ENCODE measurements at regions not wholly inside any gene's neighbourhood (a gene's known extent, or its start where the extent isn't known, plus 50 kb on each side); places are given as distances from the start of the nearest gene placed in this dataset.

DNA sequence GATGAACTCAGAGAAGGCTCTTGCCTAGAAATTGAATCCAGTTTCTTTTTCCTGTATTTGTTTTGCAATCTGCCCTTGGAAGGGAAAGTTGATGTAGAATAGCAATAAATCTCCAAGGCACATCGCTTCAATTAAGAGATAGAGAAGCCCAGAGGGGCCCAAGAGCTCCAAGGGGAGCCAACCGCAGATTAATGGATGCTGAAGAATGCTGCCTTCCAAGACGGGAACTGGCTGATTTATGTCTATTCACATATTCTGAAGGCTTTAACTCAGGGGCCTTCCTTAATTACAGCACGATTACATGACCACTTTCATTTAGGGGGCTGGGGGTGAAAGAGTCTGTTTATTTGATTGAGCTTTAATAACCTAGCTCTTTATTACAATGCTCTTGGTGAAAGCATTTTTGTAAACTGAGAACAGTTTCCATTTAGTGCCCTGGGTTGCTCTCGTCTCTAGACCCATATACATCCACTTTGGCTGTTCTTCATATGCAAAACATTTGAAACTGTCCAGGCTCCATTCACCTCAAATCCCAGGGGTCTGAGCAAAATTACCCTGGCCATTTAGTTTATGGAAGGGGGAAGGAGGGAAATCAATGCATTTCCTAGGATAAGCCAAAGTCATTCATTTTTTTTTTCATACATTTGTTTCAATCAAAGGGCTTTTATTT is 87.4 kb upstream of the CLDN14 start:
- peaks cover 18% of the 10 kb centered on the region for H3K27me3 Mint-ChIP-seq
- H3K4me1 Mint-ChIP-seq, result no peaks in the 10 kb centered on the region
- no peak overlapping the region for H3K4me3 Mint-ChIP-seq
- no peak for ATAC-seq (replicated peaks)
- no peaks in the 10 kb centered on the region for H3K36me3 Mint-ChIP-seq (ENCODE audit: low read depth)
- H3K9me3 Mint-ChIP-seq, result no peaks in the 10 kb centered on the region
- H3K27ac Mint-ChIP-seq, result no peak overlapping the region

DNA sequence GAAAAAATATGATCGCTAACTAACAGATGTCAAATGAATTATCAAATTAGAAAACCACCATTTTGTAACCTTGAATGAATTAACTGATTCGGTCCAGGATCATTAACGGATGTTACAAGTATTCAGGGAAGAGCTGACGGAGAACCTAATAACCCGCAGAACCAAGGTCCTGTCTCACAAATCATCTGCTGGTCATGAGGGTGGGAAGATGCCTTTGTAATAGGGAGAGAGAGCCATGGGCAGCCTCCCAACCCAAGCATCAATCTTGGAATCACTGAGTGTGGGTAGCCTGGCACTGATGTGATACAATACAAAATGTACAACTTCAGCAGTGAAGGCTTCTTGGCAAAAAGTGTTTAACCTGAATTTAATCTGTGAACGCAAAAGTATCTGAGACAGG is 89.6 kb upstream of the CLDN14 start:
- Mint-ChIP-seq H3K4me1 (no peaks in the 10 kb centered on the region), H3K36me3 (ENCODE audit: low read depth) (no peaks in the 10 kb centered on the region), H3K27me3 (peaks cover 15% of the 10 kb centered on the region), H3K9me3 (no peaks in the 10 kb centered on the region), H3K27ac (no peak overlapping the region), H3K4me3 (no peak overlapping the region)
- no peak for ATAC-seq (replicated peaks)

DNA sequence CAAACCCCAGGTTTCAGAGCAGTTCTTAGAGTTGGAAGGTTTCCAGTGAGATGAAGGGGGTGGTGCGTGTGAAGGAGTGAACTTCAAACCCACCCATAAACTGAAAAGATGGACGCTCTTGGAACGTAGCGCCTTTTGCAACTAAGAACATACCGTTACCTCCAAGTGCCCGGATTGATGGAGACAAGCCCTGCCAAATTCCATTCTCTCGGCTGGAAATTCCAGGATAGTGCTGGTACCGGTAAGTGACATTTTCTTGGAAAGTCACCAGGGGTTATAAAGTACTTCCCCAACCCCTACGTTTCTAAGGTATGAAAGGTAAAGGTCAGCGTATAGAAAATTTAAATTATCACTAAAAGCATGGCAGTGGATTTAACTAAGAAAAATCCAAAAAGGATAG is 91.6 kb upstream of the CLDN14 start:
- H3K4me3 Mint-ChIP-seq, result no peak overlapping the region
- H3K36me3 Mint-ChIP-seq (ENCODE audit: low read depth), result no peaks in the 10 kb centered on the region
- no peak for ATAC-seq (replicated peaks)
- H3K4me1 Mint-ChIP-seq, result no peaks in the 10 kb centered on the region
- no peaks in the 10 kb centered on the region for H3K9me3 Mint-ChIP-seq
- H3K27ac Mint-ChIP-seq, result no peak overlapping the region
- H3K27me3 Mint-ChIP-seq, result peaks cover 15% of the 10 kb centered on the region

DNA sequence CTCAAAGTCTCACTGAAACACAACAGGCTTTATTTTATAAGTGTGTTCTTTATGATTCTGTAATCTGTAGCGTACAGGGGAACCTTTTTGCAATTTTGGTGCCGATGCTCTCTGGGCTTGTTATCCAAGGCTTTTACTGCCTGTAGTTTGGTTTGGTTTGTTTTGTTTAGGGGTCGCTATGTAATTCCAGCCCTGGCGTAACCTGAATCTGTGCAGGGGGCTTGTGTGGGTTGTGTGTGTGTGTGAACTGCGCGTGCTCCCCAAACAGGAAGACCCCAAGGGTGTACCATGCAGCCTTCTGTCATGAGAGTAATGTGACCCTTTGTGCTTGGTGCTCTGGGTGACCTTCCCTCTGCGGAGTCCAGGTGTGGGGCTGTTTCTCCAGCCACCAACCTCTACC is 92.1 kb upstream of the CLDN14 start:
- H3K4me1 Mint-ChIP-seq, result no peaks in the 10 kb centered on the region
- ATAC-seq (replicated peaks), result no peak
- H3K27ac Mint-ChIP-seq, result no peak overlapping the region
- H3K4me3 Mint-ChIP-seq, result no peak overlapping the region
- H3K9me3 Mint-ChIP-seq, result no peaks in the 10 kb centered on the region
- peaks cover 15% of the 10 kb centered on the region for H3K27me3 Mint-ChIP-seq
- no peaks in the 10 kb centered on the region for H3K36me3 Mint-ChIP-seq (ENCODE audit: low read depth)

DNA sequence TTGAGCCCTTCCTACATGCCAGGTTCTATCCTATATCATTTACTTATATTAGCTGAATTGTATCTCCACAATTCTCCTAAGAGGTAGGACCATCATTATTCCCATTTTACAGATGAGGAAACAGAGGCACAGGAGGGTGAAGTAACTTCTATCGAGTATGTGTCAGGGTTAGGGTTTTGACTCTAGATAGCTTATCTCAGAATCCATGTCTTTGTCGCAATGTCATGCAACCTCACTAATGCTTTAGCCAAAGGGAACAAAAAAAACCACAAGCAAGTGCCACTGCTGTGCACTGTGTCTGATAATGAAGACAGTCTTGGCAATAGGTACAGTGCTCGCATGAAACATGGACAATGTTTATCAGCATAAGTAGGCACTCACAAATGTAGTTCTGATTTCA is 95.4 kb upstream of the CLDN14 start:
- Mint-ChIP-seq H3K4me1 (no peaks in the 10 kb centered on the region), H3K36me3 (ENCODE audit: low read depth) (no peaks in the 10 kb centered on the region), H3K9me3 (no peaks in the 10 kb centered on the region), H3K27me3 (peaks cover 3% of the 10 kb centered on the region), H3K27ac (no peak overlapping the region), H3K4me3 (no peak overlapping the region)
- ATAC-seq (replicated peaks), result no peak

DNA sequence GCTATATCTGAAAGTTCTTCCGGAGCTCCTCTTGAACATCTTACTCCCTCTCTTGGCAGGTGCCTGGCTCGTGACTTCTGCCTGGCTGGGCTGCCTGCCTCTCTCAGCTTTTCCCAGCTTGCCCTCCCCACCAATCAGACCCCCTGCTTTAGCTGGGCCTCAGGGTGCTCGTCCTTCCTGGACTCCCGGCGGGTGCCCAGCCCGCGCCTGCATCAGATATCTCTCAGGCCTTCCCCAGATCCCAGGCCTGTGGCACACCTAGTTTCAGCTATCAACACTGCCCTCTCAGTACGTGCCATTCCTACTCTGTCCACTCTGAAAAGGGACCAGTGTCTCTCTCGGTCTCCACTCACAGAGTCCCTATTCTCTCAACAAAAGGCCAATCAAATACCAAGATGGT is 96.5 kb upstream of the CLDN14 start:
- H3K27ac Mint-ChIP-seq, result no peak overlapping the region
- H3K9me3 Mint-ChIP-seq, result no peaks in the 10 kb centered on the region
- no peaks in the 10 kb centered on the region for H3K36me3 Mint-ChIP-seq (ENCODE audit: low read depth)
- H3K4me1 Mint-ChIP-seq, result no peaks in the 10 kb centered on the region
- H3K4me3 Mint-ChIP-seq, result no peak overlapping the region
- ATAC-seq (replicated peaks), result no peak
- peaks cover 7% of the 10 kb centered on the region for H3K27me3 Mint-ChIP-seq

DNA sequence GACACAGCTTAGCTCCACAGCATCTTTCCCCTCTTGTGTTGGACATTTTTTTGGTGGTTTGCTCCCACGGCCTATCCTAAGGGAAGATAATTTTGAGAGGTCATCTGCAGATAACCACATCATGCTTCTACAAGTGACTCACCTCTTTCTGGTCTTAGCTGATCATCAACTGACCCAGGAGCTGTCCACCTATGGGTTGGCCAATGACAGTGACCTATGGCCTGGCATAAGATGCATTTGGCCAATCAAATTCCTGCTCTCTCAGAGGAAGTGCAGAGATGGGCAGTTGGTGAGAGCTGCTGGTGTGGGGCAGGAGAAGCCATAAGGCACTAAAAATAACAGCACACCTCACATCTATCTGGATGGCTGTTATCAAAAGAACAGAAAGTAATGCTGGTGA is 100.0 kb upstream of the CLDN14 start:
- no peak overlapping the region for H3K27ac Mint-ChIP-seq

DNA sequence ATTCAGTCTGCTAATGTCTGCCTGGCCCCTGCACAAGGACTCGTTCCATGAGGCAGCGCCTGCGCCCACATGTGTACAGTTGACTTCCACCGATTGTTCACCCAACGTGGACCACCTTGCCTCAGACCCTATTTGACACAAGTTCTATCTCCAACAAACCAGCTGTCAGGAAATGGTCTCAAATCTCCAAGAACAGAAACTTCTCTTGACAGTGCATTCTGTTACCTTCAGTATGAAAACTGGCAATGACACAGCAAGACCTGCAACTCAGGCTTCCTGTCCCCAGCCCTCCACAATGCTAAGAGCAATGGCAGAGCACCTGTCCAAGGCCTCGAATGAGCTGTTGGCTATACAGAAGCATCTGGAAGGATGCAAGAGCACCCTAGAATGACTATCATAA is 102.3 kb upstream of the CLDN14 start:
- ATAC-seq (replicated peaks), result no peak
- H3K4me1 Mint-ChIP-seq, result peaks cover 5% of the 10 kb centered on the region
- no peak overlapping the region for H3K4me3 Mint-ChIP-seq

More for the DNA sequence above, 100.0 kb upstream of the CLDN14 start:
- Mint-ChIP-seq H3K36me3 (ENCODE audit: low read depth) (no peaks in the 10 kb centered on the region), H3K27me3 (peaks cover 26% of the 10 kb centered on the region), H3K4me1 (peaks cover 5% of the 10 kb centered on the region), H3K4me3 (no peak overlapping the region), H3K9me3 (peaks cover 3% of the 10 kb centered on the region)
- no peak for ATAC-seq (replicated peaks)

DNA sequence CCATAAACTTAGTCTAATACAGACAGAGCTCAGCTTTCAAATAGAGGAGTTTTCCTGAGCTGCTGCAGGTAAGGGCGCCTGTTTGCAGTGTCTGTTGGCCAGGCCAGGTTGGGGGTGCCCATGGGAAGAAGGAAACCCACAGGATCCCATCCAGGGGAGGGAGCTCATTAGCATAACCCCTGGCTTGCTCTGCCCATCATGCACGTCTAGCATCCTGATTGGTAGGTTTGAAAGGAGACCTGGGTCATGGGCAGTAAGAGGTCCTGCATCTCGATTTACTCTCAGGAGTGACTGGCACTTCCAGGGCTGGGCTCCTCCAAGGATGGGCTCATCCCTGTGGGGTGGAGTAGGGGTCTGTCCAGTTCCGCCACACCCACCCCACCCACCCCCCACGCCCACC is 103.7 kb upstream of the CLDN14 start:
- Mint-ChIP-seq H3K27me3 (peaks cover 26% of the 10 kb centered on the region), H3K4me3 (no peak overlapping the region), H3K9me3 (peaks cover 3% of the 10 kb centered on the region), H3K36me3 (ENCODE audit: low read depth) (no peaks in the 10 kb centered on the region), H3K4me1 (peaks cover 5% of the 10 kb centered on the region), H3K27ac (no peak overlapping the region)
- no peak for ATAC-seq (replicated peaks)

More for the DNA sequence above, 102.3 kb upstream of the CLDN14 start:
- Mint-ChIP-seq H3K9me3 (peaks cover 3% of the 10 kb centered on the region), H3K36me3 (ENCODE audit: low read depth) (no peaks in the 10 kb centered on the region), H3K27ac (no peak overlapping the region), H3K27me3 (peaks cover 26% of the 10 kb centered on the region)

DNA sequence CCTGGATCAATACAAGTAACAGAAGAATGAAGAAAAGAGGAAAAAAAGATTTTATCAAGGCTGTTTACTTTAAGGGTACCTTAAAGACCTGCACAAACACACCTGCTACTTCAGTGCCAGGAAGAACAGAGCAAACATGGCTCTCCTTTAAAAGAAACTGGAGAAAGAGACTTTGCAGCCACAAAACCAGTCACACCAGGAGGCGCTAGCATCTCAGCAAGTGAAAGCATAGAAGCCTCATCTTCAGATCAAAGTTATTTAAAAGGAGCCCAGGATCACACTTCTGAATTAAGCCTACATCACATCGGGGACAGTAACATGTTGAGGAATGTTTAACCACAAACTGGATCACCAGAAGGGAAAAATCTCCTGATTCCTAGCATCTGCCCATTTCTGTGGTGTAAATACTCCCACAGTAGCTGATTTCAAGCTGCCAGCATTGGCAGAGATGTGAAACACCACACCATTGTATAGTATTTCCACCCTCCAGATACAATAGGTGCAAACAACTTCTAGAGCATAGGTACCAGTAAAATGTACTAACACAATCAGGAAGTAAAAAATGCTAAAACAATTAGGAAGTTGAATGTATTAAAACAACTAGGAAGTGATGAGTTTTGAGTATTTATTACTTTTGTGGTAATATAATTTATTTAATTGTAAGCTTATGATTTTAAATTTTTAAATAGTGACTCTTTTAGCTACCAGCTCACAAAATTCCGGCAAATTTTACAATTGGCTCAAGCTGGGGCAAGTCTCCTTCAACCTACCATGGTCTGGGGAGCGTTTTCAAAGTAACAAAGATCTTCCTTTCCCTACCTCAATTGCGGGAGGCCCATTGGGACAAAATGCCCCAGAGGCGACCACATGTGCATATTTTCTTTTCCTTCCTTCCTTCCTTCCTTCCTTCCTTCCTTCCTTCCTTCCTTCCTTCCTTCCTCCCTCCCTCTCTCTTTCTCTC is 105.3 kb upstream of the CLDN14 start:
- no peaks in the 10 kb centered on the region for H3K36me3 Mint-ChIP-seq (ENCODE audit: low read depth)
- H3K27ac Mint-ChIP-seq, result peak overlapping the region; percentile 40

DNA sequence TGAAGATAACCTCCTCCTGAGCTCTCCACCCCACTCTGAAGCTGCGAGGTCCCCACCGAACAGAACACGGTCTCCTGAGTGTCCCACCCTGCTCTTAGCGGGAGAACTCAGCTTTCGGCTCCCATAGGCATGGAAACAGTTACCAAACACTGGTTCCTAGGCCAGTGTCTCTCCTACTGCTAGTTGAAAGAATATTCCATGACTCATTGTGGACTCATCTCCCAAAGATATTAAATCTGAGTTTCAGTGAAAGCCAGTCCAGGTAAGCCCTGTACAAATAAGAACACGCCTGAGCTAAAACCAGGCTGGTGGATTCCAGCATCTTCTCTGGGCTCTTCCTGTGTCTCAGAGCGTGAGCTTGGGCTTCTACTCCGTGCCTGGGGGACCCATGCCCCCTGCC is 107.5 kb upstream of the CLDN14 start:
- H3K4me3 Mint-ChIP-seq, result no peak overlapping the region
- H3K4me1 Mint-ChIP-seq, result peaks cover 5% of the 10 kb centered on the region
- no peaks in the 10 kb centered on the region for H3K36me3 Mint-ChIP-seq (ENCODE audit: low read depth)
- H3K27ac Mint-ChIP-seq, result no peak overlapping the region
- peaks cover 3% of the 10 kb centered on the region for H3K9me3 Mint-ChIP-seq
- peaks cover 16% of the 10 kb centered on the region for H3K27me3 Mint-ChIP-seq
- no peak for ATAC-seq (replicated peaks)

More for the DNA sequence above, 105.3 kb upstream of the CLDN14 start:
- Mint-ChIP-seq H3K4me3 (no peak overlapping the region), H3K4me1 (peaks cover 5% of the 10 kb centered on the region), H3K27me3 (peaks cover 23% of the 10 kb centered on the region), H3K9me3 (peaks cover 3% of the 10 kb centered on the region)
- no peak for ATAC-seq (replicated peaks)

DNA sequence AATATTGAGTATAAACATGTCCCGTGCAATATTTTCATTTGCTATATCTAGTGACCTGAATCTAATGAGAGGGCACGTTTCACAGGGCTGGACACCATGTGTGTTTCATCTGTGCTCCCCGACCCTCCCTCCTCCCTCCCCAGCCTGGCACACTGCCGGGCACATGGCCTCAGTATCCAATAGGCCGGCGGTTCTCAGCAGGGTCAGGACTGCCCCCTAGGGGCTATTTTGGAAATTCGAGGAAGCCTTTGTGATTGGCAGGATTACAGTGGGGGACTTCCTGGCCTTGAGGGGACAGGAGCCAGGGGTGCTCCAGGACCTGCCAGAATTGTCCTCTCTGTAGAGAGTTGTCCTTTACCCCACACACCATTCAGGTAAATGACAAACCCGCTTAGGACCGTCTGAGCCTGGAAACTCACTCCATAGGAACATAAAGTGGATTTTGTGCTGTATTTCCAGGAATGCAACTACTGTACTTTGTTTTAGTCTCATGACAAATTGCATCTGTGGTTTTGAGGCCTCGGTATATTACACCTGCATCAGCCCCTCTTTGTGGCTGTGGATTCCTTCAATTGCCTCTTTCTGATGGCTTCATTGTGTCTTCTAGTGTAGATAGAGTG is 109.5 kb upstream of the SIM2 start:
- no peak overlapping the region for H3K4me3 Mint-ChIP-seq
- H3K27ac Mint-ChIP-seq, result no peak overlapping the region
- H3K36me3 Mint-ChIP-seq (ENCODE audit: low read depth), result no peaks in the 10 kb centered on the region
- H3K27me3 Mint-ChIP-seq, result peaks cover 22% of the 10 kb centered on the region
- ATAC-seq (replicated peaks), result peak; percentile 70
- H3K9me3 Mint-ChIP-seq, result no peaks in the 10 kb centered on the region
- H3K4me1 Mint-ChIP-seq, result no peaks in the 10 kb centered on the region

DNA sequence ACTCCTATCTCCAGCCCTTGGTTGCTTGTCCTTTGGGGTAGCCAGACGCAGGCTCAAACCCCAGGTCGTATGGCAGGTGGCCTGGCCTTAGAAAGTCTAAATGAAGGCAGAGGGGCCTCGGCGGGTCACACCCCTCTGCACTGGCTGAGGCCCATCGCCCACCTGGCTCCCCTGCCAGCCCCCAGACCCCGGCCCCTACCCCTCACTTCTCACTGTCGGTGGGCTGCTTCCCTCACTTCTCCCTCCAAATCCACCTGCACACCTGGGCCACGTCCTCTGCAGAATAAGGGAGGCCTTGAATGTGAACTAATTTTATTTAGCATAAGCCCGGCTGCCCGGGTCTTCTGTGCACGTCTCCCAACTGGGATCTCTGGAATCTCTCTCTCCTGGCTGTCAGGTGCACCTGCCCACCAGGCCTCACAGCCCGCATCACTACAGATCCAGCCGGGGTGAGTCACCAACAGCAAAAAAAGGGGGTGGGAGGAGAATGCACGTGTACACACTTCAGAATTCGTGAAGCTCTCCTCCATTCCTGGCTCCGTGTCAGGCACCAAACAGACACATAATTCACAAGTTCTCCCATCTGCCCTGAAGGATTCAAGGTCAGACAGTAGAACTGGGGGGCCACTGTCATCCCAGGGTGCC is 107.5 kb upstream of the SIM2 start:
- Mint-ChIP-seq H3K9me3 (no peaks in the 10 kb centered on the region), H3K27ac (no peak overlapping the region), H3K36me3 (ENCODE audit: low read depth) (no peaks in the 10 kb centered on the region), H3K4me3 (no peak overlapping the region), H3K4me1 (no peaks in the 10 kb centered on the region), H3K27me3 (peaks cover 28% of the 10 kb centered on the region)
- no peak for ATAC-seq (replicated peaks)

DNA sequence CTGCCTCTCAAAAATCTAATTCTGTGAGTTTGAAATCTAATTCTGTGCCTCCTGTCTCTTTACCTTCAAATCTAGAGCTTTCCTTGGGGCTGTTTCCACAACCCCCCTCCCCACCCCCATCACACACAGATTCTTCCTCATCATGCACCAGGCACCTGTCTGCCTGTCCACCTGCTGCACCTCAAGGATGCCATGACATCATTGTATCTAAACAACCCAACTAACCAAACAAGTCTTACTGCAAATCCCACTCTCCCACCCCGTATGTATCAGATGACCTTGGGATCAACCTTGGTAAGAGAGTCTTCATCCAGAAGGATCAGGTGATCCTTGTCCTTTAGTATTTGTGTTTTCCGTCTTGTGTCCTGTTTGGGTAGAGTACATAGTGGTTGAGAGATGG is 102.7 kb upstream of the SIM2 start:
- ATAC-seq (replicated peaks), result no peak
- Mint-ChIP-seq H3K4me3 (no peak overlapping the region), H3K9me3 (no peaks in the 10 kb centered on the region), H3K4me1 (no peaks in the 10 kb centered on the region), H3K36me3 (ENCODE audit: low read depth) (no peaks in the 10 kb centered on the region), H3K27ac (no peak overlapping the region), H3K27me3 (peaks cover 37% of the 10 kb centered on the region)
